Mucosa of gallbladder (tissue), 1 donor: ENCODE measurements at regions not wholly inside any gene's neighbourhood (a gene's known extent, or its start where the extent isn't known, plus 50 kb on each side); places are given as distances from the start of the nearest gene placed in this dataset.

Source experiments
- DNase-seq: peaks from one replicate; pipeline ENCODE4 v3.0.0-alpha.2; 2020; ENCODE audit warnings: low spot score
- donor health status: DM: no; HTN: no; CAD: no.

DNA sequence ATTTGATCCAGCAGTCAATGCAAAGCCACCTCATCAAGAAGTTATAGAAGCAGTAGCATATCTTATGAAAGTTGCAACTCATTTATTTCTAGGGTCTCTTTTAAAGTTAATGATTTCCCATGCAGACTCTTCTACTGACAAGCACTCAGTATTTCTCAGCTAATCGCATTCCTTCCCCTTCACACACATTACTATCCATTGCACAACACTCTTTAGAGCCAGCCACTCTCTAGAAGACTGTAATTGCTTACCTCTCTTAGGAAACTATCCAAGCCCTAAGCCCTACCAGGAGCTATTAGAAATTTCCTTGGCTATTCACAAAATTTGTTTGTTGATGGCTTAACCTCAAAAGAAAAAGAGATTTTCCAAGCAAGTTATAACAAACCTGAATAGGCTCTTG is 106.0 kb downstream of the ADAMTS1 start:
- no peak for DNase-seq

DNA sequence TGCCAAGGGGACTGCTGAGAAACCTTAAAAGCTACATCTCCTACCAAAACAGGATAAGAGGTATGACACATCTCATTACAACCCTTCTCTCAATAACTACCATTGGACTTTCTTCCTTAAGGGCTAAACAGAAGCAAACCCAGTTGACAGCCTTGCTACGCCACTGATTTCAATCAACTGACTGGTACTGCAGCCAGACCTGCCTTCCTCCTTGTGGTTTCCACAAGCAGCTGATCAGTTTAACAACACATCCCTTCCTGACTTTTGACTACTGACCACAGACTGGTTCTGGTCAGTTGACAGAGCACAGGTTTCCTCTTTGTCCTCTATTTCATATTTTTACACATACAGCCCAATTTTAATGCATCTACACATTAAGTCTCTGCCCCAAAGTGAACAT is 108.8 kb downstream of the ADAMTS1 start:
- DNase-seq = no peak

DNA sequence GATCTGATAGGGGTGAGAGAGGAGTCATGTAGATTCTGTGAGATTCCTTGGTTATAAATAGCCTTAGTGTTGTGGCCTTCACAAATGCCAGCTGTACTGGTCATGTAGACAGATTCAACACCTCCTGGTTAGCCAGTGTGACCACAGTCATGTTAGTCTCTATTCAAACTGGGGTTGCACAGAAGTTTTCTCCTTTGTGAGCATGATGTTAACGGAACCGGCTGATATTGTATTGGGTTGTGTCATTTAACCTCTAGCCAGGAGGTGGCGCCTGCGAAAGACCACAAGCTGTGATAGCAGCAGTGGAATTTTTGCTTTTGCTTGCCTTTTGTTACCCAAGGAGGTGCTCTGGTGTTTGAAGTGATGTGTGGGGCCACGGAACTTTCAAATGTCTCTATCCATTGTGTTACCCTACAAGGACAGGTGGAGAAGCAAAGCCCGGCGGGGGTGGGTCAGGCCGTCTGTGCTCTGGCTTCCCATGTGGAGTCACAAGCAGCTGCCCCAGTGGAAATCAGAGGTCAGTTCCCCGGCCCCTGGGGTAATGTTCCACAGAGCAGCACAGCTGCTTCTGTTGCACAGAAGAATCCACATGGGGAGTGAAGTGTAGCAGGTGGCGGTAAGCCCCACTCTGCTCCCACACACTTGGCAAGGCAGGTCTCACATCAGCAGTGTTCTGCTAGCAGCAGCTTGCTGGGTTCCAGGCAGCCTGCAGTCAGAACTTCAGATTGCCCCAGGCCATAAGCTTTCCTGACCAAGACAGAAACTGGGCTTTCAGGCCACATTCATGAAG is 112.6 kb downstream of the ADAMTS1 start:
- DNase-seq = peak; percentile 46

DNA sequence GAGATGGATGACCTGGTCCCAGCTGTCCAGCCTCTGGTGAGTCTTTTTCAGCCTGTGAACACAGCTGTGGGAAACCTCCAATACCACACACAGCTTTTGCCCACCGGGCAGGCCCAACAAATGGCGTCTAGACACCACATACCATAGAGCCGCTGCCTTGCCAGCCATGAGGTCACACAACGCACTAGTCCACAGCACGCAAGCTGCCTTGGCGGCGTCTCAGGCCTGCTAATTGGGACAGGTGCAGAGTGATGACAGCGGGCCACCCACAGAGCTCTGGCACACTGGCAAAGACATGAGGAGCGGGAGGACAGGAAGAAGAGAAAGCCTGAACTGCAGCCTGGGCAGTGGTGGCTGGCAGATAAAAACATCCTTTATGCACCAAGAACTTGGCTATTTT is 125.5 kb downstream of the ADAMTS1 start:
- DNase-seq = no peak

DNA sequence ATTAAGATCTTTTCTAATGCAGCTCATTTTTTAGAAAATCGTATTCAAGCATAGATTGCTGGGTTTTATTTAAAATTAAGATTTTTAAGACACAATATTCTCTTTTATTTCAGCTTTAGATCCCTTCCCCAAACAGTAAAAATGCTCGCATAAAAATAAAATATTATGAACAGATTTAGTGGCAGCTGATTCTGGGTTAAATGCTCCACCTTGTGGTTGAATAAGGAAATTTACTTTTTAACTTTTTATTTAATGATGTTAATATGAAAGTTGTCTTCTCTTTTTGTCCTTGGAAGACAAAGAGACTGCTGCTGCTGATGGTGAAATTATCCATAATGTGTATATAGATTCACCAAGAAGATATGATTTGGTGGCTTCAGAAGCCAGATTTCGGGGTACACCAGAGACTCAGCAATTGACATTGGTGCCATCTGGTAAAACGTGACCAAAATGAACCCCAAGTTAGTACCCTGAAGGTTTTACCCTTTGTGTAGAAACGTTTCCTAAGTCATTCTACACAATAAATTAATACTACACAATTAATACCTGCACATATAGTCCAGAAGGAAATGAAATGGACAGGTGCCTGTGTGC is 128.0 kb downstream of the ADAMTS1 start:
- DNase-seq = no peak

DNA sequence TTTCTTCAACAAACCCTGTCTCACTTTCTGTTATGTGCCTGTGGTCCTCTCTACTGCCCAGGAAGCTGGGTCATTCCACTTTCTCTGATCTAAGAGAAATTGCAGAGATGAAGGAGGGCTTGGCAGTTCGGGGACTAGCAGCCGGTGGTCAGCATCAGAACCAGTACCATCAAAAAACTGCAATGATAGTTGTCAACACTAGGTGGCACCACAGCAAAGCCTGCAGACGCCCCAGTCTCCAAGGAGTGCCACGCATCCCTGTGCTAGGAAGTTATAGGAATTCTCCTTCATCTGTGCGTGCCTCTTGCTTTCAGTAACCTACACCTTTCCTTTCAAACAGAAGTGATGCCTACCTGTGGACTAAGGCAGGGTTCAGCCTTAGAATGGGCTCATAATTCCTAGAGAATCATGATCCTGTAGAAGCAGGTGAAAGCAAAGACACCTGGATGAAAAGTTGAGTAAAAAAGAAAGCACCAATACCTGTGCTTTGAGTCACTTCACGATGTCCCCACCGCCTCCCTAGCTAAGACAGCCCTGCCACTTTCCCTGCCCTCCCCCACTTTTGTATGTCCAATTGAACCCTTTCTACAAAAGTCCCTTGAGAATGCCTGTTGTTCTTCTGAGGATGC is 129.2 kb downstream of the ADAMTS1 start:
- peak; percentile 33 for DNase-seq

DNA sequence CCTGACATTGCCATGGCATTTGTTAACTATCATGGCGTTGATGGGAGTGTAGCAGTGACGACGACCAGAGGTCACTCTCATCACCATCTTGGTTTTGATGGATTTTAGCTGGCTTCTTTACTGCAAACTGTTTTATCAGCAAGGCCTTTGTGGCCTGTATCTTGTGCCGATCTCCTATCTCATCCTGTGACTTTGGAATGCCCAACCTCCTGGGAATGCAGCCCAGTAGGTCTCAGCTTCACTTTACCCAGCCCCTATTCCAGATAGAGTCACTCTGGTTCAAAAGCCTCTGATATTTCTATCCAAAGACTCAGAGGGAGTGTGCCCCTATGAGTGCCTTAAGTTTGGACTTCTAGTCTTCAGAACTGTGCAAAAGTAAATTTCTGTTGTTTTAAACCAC is 130.1 kb downstream of the ADAMTS1 start:
- DNase-seq = no peak

DNA sequence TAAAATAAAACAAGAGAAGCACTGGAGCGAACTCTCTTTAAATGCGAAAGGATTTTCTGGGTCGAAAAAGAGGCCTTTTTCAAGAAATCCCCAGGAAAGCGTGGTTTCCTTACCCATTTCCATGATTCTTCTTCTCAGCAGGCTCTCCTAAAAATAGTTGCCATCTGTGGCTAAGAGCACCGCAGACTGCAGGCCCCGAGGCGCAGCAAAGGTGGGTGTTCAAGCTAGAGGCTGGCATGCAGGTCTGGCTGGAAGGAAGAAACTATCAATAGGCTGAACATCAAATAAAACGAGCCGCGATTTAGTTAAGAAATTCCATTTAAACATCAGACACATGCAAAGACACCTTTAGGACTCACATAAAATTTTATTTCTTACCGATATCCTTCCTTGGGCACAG is 135.1 kb downstream of the ADAMTS1 start:
- DNase-seq = no peak

DNA sequence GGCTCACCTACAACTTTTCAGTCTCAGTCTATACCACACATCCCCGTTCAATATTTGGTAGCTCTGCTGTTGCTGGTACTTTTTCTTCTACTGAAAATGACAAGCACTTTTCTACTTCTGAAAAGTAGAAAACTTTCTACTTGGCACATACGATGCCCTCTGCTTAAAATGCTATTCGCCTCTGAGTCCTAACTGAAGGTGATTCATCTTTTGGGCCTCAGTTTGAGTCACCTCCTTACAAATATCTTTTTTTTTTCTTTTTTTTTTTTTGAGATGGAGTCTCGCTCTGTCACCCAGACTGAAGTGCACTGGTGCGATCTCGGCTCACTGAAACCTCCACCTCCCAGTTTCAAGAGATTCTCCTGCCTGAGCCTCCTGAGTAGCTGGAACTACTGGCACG is 136.0 kb upstream of the CYYR1 start:
- no peak for DNase-seq

DNA sequence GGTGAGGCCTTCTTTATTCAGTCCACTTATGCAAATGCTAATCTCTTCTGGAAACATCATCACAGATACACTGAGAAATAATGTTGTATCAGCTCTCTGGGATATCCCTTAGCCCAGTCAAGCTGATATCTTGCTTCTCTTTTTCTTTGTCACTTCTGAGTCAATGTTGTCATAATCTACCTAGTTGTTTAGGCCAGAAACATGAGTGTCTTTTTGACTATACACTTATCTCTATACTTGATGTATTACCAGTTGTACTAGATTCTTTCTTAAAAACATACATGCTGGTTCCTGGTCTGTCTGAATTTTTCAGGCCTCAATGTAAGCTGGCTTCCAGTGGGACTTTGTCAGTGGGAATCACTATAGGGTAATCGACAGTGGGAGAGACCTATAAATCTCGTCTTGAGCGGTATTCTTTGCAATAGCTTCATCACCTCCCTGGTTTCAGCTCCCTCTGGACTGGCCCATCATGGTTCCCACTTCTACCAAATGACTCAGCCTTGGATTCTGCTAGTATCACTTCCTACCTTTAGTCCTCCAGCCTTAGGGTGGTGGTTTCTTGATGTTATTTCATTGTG is 135.2 kb upstream of the CYYR1 start:
- DNase-seq = no peak

DNA sequence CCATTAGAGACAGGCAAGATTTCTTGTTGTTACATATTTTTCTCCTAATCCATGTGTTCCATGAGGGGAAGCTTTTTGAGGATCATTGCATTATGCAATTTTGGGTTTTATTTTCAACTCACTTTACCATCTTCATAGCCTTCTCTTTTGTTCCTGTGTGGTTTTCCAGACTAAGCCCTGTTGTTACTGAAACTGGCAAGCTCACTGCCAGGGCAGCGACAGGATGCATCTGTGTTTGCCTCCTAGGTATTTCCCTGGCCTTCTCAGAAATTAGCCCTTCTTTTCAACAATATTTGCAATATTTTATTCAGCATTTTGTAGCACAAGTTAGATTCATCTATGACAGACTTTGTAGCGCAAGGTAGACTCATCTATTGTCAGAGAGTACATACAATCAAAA is 134.2 kb upstream of the CYYR1 start:
- no peak for DNase-seq

DNA sequence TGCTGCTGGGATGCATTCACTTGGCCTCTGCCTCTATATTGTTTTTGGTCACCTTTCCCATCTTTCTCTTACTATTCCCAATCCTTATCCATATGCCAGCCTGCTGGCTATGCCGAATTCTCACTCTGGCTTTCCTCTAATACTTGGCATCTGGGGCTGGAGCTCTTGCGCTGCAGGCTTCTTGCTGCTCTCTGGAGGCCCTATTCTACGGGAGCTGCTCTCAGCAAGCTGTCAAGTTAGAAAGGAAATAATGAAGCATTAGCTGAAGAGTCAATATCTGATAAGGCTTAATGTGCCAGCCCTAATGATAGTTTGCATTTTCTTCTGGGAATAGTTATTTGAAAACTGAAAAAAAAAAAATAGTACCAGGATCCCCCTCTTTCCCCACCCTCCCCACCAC is 125.3 kb upstream of the CYYR1 start:
- DNase-seq = no peak

DNA sequence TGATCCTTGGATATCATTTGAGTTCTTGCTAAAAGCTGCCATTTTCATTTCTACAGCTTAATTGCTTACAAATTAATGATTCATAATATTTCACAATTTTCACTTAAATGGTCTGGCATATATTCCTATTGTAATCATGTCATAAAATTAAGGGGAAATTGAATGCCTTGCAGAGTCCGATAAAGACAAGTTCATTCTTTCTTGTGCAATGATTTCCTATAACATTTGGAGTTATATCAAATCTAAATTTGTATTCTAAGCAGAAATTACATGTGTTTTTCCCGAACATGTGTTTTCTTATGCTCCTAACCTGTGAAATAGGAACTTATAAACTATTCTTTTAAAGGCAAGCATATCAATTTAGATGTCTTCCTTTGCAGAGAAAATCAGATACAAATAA is 118.3 kb upstream of the CYYR1 start:
- no peak for DNase-seq

DNA sequence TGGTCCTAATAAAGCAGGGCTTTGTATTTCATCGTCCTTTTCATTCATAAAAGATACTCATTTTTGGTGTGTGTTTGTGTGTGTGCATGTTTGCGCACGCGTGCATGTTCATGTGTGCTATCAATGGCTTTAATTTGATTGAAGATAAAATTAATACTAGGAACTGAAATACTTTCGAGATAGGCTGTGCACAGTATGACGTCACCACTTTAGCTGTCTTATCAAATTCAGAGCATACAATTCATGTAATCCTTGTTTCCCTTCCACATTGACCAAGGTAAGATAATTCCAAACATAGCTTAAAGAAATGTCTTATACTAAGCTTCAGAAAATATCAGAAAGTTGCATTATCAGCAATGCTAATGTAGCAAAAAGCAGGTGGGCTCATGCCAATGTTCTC is 113.6 kb upstream of the CYYR1 start:
- no peak for DNase-seq

DNA sequence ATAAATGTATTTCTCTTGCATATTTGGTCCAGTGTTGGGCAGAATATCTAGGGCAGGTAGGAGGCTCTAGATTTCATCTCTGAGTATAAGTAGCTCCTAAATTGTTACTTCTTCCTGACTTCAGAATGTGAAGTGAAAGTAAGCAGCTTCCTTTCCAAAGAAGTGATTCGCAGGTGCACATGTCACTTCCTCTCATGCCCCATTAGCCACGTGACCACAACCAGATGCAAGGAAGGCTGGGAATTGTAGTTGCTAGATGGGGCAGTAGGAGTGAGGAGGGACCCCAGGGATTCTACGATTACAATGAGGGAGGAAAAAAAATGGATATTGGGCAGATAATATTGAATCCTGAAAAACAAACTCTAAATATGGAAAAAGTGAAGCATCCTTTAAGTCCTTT is 113.2 kb upstream of the CYYR1 start:
- no peak for DNase-seq

DNA sequence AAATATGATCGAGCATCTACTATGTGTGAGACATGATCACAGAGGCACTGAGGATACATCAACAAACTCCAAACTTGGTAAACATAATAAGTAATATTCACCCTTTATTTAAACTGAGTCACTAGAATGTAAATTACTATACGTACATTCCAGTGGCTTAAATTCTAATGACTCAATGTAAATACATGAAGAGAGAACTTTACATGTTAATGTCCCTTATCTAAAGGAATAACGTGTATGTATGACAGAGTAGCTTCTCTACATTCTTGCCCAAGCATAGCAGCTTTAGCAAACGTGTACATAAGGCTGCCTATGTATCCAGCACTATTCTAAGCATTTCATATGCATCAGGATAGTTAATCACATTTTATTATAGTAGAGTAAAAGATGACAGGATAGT is 111.8 kb upstream of the CYYR1 start:
- DNase-seq = no peak

DNA sequence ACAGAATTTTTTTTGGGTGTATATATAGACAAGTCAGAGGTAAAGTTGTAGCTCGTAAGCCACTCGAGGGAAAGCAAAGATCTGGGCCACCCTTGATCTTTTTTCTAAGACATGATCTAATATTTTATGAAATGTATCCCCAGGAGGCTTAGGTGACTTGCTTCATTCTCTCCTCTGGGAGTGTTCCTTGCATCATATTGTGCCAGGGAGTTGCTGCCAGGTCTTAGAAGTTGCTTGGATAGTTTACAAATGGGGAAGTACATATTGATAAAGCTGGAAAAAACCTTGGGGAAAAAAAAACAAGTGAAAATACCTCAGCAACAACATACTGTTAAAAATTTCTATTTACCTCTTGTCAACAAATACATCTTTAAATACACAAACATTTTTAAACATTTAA is 110.9 kb upstream of the CYYR1 start:
- no peak for DNase-seq

DNA sequence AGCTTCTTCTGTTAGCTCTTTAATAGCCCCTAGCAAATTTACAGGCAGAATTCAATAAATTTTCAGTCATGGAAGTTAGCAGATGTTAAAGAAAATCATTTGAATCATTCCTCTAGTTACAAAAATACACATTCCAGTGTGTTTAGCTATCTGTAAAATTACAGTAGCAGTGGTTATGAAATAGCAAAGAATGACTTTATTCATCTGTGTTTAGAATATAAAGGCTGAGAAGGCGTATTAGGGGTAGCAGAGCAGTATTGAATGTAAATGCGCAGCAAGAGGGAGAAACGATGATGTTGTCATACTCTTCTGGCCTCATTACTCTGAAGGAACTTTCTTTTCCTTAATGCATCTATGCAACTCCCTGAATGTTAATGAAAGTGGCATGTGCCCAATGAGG is 106.2 kb upstream of the CYYR1 start:
- no peak for DNase-seq

DNA sequence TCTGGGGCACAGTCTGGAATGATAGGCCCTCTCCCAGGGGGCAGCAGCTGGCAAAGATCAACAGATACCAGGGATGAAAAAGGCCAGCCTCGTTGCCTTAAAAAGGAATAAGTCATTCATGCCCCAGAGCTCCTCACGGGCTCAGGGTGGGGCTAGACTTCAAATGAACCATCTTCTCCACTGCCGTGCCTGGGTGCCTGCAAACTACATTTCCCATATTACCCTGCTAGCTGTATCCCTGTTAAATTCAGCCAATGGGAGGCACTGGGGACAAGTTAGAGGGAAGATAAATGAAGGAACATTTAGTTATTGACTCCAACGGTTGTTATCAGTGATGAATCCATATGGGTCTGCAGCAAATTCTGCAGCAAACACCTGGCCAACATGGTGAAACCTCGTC is 101.2 kb upstream of the CYYR1 start:
- no peak for DNase-seq

DNA sequence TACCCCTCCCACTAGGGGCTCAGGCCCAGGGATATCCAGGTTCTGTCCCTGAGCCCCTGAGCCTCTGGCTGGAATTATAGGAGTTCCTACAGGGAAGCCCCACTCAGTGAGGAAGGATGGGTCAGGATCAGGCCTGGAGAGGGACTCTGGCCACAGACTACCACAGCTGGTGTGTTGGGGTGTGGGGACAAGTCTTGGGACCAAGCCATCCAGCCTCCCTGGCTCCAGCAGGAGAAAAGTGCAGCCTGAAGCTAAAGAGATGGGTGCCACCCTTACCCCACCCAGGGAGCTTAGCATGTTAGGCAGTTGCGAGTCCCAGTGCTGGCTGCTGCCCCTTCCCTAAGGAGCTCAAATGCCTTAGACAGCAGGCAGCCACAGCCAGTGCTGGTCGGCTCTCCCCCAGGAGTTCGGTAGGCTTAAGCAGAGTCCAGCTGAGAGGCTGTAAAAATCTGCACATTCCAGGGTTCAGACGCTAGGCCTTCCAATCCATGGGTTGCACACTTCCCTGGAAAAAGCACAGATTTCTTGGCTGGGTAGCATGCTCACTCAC is 96.2 kb upstream of the CYYR1 start:
- DNase-seq = no peak

DNA sequence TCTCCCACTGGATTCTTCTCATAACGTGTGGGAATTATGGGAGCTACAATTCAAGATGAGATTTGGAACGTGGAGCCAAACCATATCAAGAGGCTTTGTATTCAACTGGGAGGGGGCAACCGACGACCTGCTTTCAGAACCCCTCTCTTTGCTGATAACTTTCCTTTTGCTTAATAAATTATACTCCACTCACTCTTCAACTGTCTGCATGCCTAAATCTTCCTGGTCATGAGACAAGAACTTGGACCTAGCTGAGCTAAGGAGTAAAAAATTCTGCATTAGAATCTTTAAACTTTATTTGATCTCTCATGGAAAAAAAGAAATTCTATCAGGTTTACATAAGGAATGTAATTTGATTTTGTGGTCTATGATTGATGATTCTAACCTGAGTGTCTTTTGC is 86.7 kb upstream of the CYYR1 start:
- no peak for DNase-seq

DNA sequence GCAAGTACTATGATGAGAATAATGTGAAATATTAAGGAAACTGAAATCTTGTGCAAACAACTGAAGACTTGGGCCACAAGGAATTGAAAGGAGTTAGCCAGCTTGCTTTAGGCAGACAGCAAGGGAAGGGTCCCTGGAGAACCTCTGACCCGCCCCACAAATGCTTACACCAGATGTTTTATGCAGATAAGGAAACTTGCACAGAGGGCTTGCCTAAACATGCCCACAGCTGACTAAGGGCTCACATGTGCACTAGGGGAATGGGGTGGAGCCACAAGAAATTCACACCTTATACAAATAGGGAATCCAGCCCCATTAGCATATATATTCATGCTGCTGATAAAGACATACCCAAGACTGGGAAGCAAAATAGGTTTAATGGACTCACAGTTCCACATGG is 86.1 kb upstream of the CYYR1 start:
- DNase-seq = no peak

DNA sequence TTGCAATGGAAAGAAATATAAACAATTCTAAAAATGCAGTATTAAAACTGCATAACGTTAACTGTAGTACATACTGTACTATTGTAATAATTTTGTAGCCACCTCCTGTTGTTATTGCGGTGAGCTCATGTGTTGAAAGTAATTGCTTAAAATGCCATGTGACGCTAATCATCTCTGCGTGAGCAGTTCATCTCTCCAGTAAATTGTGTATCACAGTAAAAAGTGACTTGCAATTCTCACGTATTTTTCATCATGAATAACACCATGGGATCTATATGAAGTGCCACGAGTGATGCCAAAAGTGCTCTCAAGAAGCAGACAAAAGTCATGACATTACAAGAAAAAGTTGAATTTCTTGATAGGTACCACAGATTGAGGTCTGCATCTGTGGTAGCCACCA is 82.4 kb upstream of the CYYR1 start:
- no peak for DNase-seq
